ENCODE measurements at regions not wholly inside any gene's neighbourhood (a gene's known extent, or its start where the extent isn't known, plus 50 kb on each side); places are given as distances from the start of the nearest gene placed in this dataset.

- H3K4me3 ChIP-seq (ENCODE audit: low read depth, low read length) = no peak overlapping the region
- TF ChIP-seq, protein P1, sequence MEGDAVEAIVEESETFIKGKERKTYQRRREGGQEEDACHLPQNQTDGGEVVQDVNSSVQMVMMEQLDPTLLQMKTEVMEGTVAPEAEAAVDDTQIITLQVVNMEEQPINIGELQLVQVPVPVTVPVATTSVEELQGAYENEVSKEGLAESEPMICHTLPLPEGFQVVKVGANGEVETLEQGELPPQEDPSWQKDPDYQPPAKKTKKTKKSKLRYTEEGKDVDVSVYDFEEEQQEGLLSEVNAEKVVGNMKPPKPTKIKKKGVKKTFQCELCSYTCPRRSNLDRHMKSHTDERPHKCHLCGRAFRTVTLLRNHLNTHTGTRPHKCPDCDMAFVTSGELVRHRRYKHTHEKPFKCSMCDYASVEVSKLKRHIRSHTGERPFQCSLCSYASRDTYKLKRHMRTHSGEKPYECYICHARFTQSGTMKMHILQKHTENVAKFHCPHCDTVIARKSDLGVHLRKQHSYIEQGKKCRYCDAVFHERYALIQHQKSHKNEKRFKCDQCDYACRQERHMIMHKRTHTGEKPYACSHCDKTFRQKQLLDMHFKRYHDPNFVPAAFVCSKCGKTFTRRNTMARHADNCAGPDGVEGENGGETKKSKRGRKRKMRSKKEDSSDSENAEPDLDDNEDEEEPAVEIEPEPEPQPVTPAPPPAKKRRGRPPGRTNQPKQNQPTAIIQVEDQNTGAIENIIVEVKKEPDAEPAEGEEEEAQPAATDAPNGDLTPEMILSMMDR (IDR thresholded peaks at IDR 0.05; ENCODE audit: insufficient read depth, low read length, missing control alignments) = no peak
- POLR2A ChIA-PET = no interaction called here
- no peak for DNase-seq (ENCODE audit: low read depth, low spot score)
- CTCF ChIA-PET = interaction anchor here (1.9 kb wide), 1 partner anchor 9 kb away, joined by 5 read pairs; no protein-coding TSS in a partner anchor
Observed at GRCh38 chr1:239810061-239810481, 281.6 kb upstream of the FMN2 start.

DNA sequence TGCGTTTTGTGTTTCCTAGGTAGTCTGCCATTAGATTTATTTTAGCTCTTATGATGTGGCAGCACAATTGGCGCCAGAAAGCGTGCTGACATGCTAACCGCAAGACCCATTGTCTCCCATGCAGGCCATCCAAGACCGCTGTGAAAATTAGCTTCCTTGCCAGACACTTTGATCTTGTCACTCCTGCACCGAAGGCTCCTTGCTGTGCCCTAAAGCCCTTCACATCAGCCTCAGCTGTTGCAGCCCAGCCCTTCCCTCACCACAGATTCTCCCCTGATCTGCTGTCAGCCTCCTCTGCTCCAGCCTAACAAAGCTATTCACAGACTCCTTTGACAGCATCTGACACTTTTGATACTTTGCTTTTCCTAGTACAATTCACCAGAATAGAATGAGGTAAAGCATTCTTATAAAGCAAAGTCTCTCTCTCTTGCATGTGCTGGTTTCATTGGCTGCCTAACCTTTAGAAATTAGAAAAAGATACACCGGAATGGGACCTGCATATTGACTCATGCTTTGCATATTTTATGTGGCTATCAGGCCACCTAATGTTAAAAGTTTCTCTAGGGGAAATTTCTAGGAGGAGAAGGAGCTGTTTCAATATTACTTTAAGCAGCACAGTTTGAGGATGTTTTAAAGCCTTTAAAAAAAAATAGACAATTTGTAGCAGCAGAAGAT, 280.3 kb upstream of the FMN2 start:
- no peak for DNase-seq (ENCODE audit: low read depth, low spot score)
- ChIA-PET CTCF (interaction anchor here (1.9 kb wide), 1 partner anchor 10 kb away, joined by 5 read pairs; no protein-coding TSS in a partner anchor), POLR2A (no interaction called here)
- H3K4me3 ChIP-seq (ENCODE audit: low read depth, low read length) = no peak overlapping the region
- TF ChIP-seq, protein P1 (IDR thresholded peaks at IDR 0.05; ENCODE audit: insufficient read depth, low read length, missing control alignments) = no peak

DNA sequence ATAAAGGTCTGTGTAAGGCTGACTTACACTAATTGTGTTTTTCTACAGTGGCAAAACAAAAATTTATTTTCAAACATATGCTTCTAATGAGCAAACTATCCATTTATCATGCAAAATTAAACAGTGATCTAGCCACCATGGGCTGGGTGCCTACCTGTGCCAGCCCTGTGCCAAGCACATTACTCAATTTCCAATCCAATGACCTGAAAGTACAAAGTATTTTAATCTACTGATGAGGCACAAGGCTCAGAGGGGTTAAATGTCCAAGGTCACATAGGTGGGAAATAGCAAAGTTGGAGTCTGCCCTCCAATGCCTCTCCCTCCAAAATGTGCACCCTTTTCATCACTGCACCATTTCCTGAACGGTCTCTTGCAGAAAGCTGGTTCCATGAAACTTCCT, 279.1 kb upstream of the FMN2 start:
- H3K4me3 ChIP-seq (ENCODE audit: low read depth, low read length) = no peak overlapping the region
- TF ChIP-seq, protein P1 (IDR thresholded peaks at IDR 0.05; ENCODE audit: insufficient read depth, low read length, missing control alignments) = no peak
- no peak for DNase-seq (ENCODE audit: low read depth, low spot score)
- ChIA-PET CTCF (no interaction called here), POLR2A (no interaction called here)

GRCh38 chr1:239814306-239814881, 277.3 kb upstream of the FMN2 start:
- ChIA-PET POLR2A (no interaction called here), CTCF (interaction anchor here (1.0 kb wide), 1 partner anchor 84 kb away, joined by 4 read pairs; no protein-coding TSS in a partner anchor)
- TF ChIP-seq, protein P1 (IDR thresholded peaks at IDR 0.05; ENCODE audit: insufficient read depth, low read length, missing control alignments) = no peak
- peak; percentile 47 for DNase-seq (ENCODE audit: low read depth, low spot score)
- no peak overlapping the region for H3K4me3 ChIP-seq (ENCODE audit: low read depth, low read length)

DNA sequence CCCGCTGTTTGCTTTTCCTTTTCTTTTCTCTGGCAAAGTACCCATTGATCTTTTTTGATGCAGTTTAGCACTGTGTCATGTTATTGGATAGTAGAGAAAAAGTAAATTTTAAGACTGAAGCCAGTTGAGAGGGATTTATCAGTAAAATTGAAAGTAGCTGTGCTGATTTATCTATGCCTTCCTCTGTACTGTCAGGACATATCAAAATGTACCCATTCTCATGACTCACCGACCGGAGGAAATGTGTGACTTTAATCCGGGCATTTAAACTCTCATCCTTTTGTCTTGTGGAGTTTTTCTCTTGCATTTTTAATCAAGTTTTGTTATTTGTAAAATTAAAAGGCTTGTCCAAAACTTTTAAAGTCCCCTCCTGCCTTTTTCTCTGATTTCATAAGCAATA, 276.6 kb upstream of the FMN2 start:
- CTCF ChIA-PET = interaction anchor here (1.0 kb wide), 1 partner anchor 83 kb away, joined by 4 read pairs; no protein-coding TSS in a partner anchor
- H3K4me3 ChIP-seq (ENCODE audit: low read depth, low read length) = no peak overlapping the region
- POLR2A ChIA-PET = no interaction called here
- TF ChIP-seq, protein P1 (IDR thresholded peaks at IDR 0.05; ENCODE audit: insufficient read depth, low read length, missing control alignments) = no peak
- DNase-seq (ENCODE audit: low read depth, low spot score) = no peak

DNA sequence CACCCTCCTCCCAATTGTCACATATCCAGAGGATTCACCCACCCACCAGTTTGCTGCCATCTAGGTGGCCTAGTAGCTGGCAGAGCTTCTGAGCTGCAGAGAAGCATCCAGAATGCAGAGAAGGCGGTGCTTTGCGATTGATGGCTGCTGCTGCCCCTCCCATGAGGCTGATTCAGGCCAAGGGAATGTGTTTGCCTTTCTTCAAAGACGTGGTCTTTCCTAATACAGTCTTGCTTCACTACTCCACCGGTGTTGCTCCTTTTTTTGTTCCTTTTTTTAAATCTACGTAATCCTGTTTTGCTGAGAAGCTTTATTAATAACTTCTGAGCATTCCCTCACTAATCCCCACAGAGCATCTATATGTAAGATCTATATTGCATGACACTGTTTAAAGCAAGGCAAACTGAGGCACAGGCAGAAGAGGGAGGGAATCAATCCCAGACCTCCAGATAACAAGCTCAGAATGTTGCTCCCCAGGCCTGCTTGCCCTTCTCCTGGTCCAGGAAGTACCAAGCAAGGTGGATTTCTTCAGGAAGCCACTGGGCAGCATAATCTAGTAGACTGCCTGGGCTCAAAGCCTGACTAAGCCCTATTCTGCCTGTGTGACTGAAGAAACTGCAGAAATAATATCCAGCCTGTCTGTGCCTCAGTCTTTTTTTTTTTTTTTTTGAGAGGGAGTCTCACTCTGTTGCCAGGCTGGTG, 275.5 kb upstream of the FMN2 start:
- POLR2A ChIA-PET = interaction anchor here (1.1 kb wide), 1 partner anchor 23 kb away, joined by 3 read pairs; no protein-coding TSS in a partner anchor
- DNase-seq (ENCODE audit: low read depth, low spot score) = peak; percentile 9
- TF ChIP-seq, protein P1 (IDR thresholded peaks at IDR 0.05; ENCODE audit: insufficient read depth, low read length, missing control alignments) = no peak
- H3K4me3 ChIP-seq (ENCODE audit: low read depth, low read length) = no peak overlapping the region
- CTCF ChIA-PET = no interaction called here
